ENCODE measurements at regions not wholly inside any gene's neighbourhood (a gene's known extent, or its start where the extent isn't known, plus 50 kb on each side); places are given as distances from the start of the nearest gene placed in this dataset.

- H3K27ac ChIP-seq: no peak overlapping the region
- H3K36me3 ChIP-seq: no peaks in the 10 kb centered on the region
- H3K4me1 ChIP-seq (ENCODE audit: insufficient read depth): no peaks in the 10 kb centered on the region
- intact Hi-C loops (cut with DNase I): no loop called here
- DNase-seq: no peak
- H3K4me3 ChIP-seq: no peak overlapping the region
- H3K27me3 ChIP-seq: no peaks in the 10 kb centered on the region
- no peak for TF ChIP-seq POLR2A (IDR thresholded peaks at IDR 0.05)
- TF ChIP-seq CTCF (IDR thresholded peaks at IDR 0.05): no peak
- TF ChIP-seq EP300 (IDR thresholded peaks at IDR 0.05): no peak
- H3K9me3 ChIP-seq: no peaks in the 10 kb centered on the region
- WGBS, 3 donors: 43 to 48% (median 47%) methylated on average over 9 of the region's 9 CpGs
Measured at GRCh38 chr1:37123276-37124115, 89.2 kb upstream of the GRIK3 start.

- TF ChIP-seq CTCF (IDR thresholded peaks at IDR 0.05) (no peak), EP300 (IDR thresholded peaks at IDR 0.05) (no peak), POLR2A (IDR thresholded peaks at IDR 0.05) (no peak)
- WGBS, 3 donors: 47 to 53% (median 51%) methylated on average over 6 of the region's 6 CpGs
- H3K9me3 ChIP-seq: no peaks in the 10 kb centered on the region
- H3K36me3 ChIP-seq: no peaks in the 10 kb centered on the region
- no peaks in the 10 kb centered on the region for H3K4me1 ChIP-seq (ENCODE audit: insufficient read depth)
- no peak for DNase-seq
- intact Hi-C loops (cut with DNase I): no loop called here
- no peak overlapping the region for H3K27ac ChIP-seq
- no peak overlapping the region for H3K4me3 ChIP-seq
- no peaks in the 10 kb centered on the region for H3K27me3 ChIP-seq
Measured at GRCh38 chr1:37124501-37124900, 90.2 kb upstream of the GRIK3 start.

- Histone ChIP-seq H3K36me3 (no peaks in the 10 kb centered on the region), H3K27ac (no peak overlapping the region), H3K27me3 (no peaks in the 10 kb centered on the region), H3K4me3 (no peak overlapping the region), H3K9me3 (no peaks in the 10 kb centered on the region), H3K4me1 (ENCODE audit: insufficient read depth) (no peaks in the 10 kb centered on the region)
- WGBS, 3 donors: 59 to 73% (median 61%) methylated on average over 3 of the region's 3 CpGs
- intact Hi-C loops (cut with DNase I): no loop called here
- DNase-seq: no peak
- no peak for TF ChIP-seq EP300 (IDR thresholded peaks at IDR 0.05)
- TF ChIP-seq POLR2A (IDR thresholded peaks at IDR 0.05): no peak
- TF ChIP-seq CTCF (IDR thresholded peaks at IDR 0.05): no peak
Measured at GRCh38 chr1:37125295-37125694, 91.0 kb upstream of the GRIK3 start.

- 50 to 69% (median 60%) methylated on average over 3 of the region's 3 CpGs for WGBS, 3 donors
- no peak for DNase-seq
Measured at GRCh38 chr1:37127254-37127748, 93.0 kb upstream of the GRIK3 start.

More at GRCh38 chr1:37127254-37127748, 93.0 kb upstream of the GRIK3 start:
- Histone ChIP-seq H3K36me3 (no peaks in the 10 kb centered on the region), H3K27ac (no peak overlapping the region), H3K4me3 (no peak overlapping the region), H3K4me1 (ENCODE audit: insufficient read depth) (no peaks in the 10 kb centered on the region), H3K27me3 (no peaks in the 10 kb centered on the region), H3K9me3 (no peaks in the 10 kb centered on the region)
- TF ChIP-seq POLR2A (IDR thresholded peaks at IDR 0.05) (no peak), CTCF (IDR thresholded peaks at IDR 0.05) (no peak), EP300 (IDR thresholded peaks at IDR 0.05) (no peak)
- intact Hi-C loops (cut with DNase I): no loop called here
